ENCODE measurements at regions not wholly inside any gene's neighbourhood (a gene's known extent, or its start where the extent isn't known, plus 50 kb on each side); places are given as distances from the start of the nearest gene placed in this dataset.
A peak's percentile ranks its signal among the peaks of the same experiment; 100 is the strongest.
"Not testable (repeated sequence)": the region's sequence is repeated elsewhere in the genome, so short reads cannot be mapped to it uniquely, and the experiment has no call there.

GRCh38 chr1:228825041-228825440, 89.8 kb downstream of the RHOU start:
- no peak for DNase-seq

DNA sequence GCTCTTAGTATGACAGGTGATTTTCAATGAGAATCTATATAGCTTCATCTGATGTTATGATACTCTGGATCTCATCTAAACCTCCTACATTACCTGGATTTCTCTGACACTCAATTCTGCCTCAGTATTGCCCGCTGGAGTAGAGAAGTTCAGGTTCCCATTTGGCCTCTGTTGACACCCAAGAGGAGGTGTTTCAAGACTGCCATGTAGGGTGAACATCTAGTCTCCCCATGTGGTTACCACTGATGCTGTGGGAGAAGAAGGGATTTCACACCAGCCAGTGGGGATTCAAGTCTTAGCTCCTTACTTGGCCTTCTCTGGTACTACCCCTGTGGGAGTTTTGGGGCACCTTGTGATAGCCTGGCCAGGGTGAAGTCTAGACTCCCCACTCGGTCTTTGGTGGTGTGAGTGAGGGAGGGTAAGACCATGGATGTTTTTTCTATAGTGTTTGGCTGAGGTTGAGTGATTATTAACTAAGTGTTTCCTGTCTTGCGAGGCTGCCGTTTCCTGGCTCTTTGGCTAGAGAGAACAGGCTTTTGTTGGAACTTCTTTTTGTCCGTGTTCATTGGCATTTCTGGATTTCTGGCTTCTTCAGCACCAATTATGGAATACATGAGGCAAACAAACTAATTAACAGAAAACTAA, 90.7 kb downstream of the RHOU start:
- DNase-seq: no peak

DNA sequence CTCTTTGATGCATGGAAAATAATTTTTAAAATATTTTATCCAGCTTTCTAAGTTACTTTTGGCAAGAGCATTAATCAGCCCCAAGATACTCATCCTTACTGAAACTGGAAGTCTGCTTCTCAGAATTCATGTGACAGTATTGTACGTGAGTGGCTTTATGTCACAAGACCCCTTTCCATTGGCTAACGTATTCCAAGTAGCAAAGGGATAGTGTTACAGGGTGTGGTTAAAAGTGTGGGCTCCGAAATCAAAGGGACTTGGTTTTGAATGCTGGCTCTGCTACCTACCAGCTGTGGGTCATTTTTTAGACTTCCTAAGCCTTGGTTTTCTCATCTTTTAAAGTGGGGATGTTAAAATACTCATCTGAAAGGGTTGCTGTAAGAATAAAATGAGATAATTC, 91.7 kb downstream of the RHOU start:
- no peak for DNase-seq

DNA sequence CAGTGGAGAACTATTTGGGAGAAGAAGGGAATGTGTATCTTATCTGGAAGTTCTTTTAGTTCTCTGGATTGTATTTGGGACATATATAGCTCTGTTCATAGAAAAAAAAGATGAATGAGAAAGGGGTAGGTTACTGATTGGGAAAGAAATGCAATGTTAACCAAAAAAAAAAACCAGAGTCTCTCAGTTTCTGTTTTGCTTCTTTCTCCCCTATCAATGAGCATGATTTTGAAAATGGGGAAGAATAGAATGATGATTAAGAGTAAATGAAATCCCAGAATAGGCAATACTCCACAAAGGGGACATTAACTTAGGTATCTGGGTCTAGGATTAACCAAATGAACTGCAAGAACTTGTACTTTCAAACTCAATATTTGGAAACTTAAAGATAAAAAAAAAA, 92.9 kb downstream of the RHOU start:
- no peak for DNase-seq

DNA sequence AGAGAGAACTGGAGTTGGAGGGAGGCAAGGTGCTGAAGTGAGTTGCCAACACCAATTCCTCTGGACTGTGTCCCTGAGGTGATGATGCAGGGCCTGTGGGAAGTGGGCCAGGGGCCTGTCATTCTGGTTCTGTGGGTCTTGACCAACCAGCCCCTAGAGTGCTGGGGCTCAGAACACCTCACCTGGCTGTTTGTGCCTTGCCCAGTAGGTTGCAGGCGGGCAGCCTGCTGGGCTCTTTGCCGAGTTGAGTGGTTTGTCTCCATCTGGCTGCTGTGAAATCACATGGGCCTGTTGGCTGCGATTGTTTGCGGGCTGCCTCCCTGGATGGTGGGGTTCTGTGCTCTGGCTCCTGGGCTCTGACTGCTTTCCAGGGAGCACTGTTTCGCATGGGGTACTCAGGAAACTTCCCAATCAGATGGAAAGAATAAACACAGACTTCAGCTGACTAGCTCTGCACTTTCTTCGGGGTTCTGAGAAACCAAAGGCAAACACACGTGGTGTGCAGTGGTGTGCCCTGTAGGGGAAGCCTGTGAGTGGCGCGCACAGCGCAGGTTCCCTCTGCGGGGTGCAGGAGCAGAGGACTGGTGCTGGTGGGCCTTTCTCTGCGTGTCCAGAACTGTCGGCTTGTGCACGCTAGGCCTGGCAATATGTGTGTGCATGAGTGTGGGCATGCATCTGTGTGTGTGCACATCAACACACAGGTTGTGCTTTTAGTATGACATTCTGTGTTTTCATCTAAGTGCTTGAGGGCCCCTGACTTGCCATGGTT, 95.1 kb downstream of the RHOU start:
- DNase-seq: peak; percentile 58

DNA sequence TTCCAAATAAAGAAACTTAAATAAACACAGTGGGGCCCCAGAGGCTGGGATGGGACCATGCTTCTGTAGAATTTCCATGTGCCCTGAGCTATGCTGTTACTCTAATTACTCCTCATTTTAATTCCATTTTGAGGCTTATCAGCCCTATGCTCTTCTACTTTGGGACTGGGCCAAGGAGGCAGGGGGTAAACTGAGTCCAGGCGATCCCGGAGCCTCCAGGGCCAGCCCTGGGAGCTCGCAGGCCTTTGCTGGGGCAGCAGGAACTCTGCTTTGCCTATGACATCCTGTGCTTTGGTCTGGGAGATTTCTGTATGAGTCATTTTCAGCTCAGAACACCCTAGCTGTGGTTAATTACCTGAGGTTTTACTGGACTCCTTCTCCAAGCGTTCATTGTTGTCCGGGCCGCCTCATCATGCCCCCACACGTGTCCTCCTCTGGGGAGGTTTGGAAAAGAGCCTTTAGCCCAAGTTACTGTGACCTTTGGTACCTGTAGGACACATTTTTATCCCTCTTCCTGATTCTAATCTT, 95.7 kb downstream of the RHOU start:
- no peak for DNase-seq

- no peak for DNase-seq
These were observed 98.8 kb downstream of the RHOU start for GRCh38 chr1:228833911-228834688.

GRCh38 chr1:228835456-228835855, 100.2 kb downstream of the RHOU start:
- no peak for DNase-seq

DNA sequence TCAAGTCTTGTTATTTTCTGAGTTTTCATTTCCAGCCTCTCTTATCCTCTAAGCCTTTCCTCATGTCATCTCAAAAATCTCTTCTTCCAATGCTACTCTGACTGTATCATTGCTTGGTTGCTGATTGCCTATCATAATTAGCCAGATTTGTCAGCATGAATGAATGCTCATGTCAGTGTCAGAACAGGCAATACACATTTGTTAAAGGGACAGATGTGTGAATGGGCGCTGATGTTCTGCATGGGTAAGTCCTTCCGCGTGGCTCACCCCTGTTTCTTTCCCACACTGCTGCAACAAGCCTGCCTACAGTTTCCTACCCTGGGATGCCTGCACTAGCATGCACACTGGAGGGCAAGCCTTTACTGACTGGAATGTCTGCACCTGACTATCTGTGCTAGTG, 100.6 kb downstream of the RHOU start:
- no peak for DNase-seq

DNA sequence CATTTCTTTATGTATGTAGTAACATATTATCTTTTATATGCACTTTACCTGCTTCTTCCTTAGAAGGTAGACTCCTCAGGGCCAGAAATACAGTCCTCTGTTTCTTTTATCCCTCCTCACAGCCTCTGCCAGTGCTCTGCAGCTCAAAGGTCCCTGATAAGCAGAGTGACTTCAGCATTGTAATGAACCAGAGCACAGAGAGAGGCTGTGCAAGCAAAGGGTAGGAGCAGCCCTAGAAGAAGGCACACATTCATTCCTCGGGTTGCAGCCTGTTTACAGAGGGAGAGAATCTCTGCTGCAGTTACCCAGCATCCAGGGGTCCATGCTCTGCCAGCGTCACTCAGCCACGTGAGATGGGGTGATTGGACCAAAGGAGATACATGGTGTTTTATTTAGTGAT, 101.1 kb downstream of the RHOU start:
- no peak for DNase-seq

DNA sequence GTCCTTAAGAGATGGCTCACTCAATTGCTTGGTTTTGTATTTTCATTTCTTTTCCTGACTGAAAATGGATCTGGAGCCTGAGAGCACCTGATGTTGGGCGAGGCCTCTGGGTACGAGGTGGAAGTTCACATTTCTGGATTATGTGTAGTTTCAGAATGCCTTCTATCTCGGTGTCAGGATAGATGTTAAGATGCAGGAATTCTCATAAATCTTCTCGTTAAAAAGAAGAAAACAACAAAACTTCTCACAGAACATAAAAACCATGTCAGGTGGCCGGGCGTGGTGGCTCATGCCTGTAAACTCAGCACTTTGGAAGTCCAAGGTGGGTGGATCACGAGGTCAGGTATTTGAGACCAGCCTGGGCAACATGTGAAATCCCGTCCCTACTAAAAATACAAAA, 101.8 kb downstream of the RHOU start:
- no peak for DNase-seq

DNA sequence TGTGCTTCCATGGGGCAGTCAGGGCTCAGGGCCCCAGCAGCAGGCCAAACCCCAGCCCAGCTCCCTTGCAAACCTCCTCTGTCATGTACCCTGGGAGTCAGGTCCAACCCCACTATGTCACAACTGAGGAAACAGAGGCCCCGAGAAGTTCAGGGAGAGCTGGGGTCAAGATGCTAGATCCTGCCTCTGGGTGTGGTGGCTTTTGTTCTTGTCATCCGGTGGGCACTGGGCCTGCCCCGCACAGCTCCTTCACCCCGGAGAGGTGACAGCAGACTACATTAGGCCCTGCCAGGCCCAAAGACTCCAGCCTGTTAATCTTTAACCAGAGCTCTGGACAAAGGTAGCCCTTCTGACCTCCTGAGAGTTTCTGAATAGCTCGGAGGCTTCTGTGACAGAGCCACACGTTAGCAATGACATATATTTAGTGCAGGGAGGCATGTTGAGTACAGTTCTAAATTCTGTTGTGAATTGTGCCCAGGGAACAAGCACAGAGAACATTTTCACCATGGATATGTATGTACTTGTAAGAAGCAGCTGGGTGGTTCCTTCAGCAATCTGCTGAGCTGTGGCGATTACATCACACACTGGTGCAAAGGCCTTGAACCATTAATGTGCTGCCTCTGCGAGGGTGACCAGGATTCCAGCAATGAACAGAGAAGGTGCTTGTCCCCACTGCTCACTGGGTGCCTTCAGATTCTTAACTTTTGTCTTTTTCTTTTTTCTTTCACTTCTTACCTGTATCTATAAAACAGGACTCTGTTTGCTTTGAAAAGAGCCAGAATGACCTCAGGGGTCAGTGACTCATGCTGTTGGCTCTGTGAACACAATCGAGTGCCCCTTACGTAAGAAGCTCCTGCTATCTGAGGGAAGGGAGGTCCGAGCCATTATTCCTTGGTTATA, 102.8 kb downstream of the RHOU start:
- DNase-seq: no peak

- DNase-seq: no peak
These were observed 103.6 kb downstream of the RHOU start for GRCh38 chr1:228838717-228839500.

- DNase-seq: no peak
These were observed 104.4 kb downstream of the RHOU start for GRCh38 chr1:228839656-228840055.

DNA sequence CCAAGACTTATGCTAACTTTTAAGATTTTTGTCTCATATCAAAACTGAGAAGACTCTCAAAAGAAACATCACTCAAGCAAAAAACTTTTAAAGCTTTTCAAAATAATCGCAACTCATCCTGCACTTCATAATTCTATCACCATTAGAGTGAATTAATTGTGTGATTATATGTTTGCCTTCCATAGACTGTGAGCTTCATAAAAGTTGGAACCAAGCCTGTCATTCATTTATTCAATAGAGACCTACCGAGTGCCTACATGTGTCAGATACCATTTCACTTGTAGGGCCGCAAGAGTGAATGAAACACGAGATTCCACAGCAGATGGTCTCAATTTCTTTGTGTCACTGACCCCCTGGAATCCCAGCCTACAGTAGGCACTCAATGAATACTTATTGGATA, 106.4 kb downstream of the RHOU start:
- DNase-seq: no peak

DNA sequence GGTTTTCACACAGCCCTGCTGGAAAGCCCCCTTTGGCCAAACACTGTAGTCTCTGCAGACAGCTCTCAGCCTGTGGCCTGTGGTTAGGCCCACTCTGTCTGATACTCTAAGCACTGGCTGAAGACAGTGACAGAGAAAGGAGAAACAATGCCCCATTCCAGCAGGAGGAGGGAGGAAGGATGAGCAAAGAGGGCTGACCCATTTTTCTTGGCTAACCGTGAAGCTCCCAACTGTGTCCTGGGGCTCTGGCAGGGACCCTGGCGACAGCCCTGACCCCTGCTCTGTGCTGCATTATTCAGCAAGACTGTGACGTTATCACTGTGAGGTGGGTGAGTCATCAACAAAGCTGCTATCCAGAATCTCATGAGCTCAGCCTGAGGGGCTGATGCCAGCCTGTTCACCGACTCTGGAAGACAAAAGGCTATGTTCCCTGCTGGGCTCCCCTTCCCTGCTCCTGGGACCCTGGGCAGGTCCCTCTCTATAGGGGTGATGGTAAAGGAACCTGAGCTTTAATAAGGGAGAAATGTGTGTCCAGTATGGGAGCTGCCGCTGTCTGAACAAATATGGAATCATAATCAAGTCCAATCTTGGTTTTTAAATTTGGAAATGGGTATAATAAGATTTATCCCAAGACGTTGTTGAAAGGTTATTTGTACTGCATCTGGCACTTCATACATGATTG, 107.0 kb downstream of the RHOU start:
- no peak for DNase-seq

- no peak for DNase-seq
These were observed 109.8 kb downstream of the RHOU start for GRCh38 chr1:228845101-228845500.

GRCh38 chr1:228846952-228847351, 111.7 kb downstream of the RHOU start:
- no peak for DNase-seq

- DNase-seq: not testable (repeated sequence)
These were observed 112.2 kb downstream of the RHOU start for GRCh38 chr1:228847451-228847850.

GRCh38 chr1:228848406-228848805, 113.1 kb downstream of the RHOU start:
- DNase-seq: no peak

DNA sequence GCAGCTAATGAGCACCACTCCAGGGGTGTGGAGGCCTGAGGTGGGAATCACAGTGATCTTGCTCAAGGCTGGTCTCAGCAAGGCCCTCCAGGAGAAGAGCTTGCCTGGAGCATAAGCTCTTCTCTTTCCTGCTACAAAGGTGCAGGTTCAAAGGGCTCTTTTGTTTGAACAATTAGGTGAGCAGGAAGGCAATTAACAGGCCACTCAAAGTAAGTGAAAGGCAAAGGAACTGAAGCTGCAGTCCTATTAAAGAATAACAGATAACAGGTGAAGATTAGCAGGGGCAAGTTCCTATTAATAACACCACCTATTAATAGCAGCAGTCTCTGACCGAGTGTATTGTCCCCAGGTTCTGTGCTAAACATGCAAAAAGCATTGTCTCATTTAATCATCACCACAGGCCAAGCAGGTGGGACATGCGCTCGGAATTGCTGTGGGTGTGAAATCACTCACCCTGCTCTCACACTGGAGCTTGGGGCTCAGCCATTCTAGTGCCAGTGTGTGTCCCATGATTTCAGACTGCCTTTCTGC, 113.8 kb downstream of the RHOU start:
- peak; percentile 37 for DNase-seq

All from RPMI8226 (cell line).